Thyroid gland (tissue), 4 donors: ENCODE measurements at regions not wholly inside any gene's neighbourhood (a gene's known extent, or its start where the extent isn't known, plus 50 kb on each side); places are given as distances from the start of the nearest gene placed in this dataset.

Experiments
- POLR2A ChIP-seq, 2 donors: fragments of 450-650 bp; IDR thresholded peaks; one replicate each; pipeline ENCODE4 v1.6.1; 2017; ENCODE audit warnings: antibody characterized with exemption in 2 of 2, mild to moderate bottlenecking in 2 of 2, moderate library complexity in 1 of 2
- TF ChIP-seq, protein P1 (sequence below), 6 experiments: fragments of 200-600 bp in 3 of 6; fragments of 450-650 bp in 3 of 6; sonication (generic) in 3 of 6; IDR thresholded peaks; one replicate each; pipeline ENCODE4 v1.5.1; 2016 to 2019; ENCODE audit warnings: antibody characterized with exemption in 6 of 6, mild to moderate bottlenecking in 2 of 6, inconsistent platforms in 1 of 6, moderate library complexity in 1 of 6

DNA sequence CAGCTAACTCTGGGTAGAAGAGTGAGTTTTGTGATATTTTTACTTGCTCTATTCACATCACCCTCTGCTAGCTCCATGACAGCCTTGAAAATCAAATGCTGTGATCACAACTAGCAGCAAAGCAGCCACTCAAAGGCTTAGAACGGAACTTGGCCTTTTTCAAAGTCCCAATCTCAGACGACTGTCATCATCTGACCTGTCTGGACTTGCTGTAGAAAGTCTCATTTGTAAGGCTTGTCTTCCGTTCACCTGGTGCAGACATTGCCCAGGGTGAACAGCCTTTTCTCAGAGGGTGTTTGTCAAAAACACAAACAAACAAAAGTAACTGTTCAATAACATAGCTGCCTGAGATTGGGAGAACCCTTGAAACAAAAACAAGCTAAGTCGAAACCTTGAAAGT is 458.9 kb upstream of the ADARB2 start:
- TF ChIP-seq, protein P1, sequence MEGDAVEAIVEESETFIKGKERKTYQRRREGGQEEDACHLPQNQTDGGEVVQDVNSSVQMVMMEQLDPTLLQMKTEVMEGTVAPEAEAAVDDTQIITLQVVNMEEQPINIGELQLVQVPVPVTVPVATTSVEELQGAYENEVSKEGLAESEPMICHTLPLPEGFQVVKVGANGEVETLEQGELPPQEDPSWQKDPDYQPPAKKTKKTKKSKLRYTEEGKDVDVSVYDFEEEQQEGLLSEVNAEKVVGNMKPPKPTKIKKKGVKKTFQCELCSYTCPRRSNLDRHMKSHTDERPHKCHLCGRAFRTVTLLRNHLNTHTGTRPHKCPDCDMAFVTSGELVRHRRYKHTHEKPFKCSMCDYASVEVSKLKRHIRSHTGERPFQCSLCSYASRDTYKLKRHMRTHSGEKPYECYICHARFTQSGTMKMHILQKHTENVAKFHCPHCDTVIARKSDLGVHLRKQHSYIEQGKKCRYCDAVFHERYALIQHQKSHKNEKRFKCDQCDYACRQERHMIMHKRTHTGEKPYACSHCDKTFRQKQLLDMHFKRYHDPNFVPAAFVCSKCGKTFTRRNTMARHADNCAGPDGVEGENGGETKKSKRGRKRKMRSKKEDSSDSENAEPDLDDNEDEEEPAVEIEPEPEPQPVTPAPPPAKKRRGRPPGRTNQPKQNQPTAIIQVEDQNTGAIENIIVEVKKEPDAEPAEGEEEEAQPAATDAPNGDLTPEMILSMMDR (IDR thresholded peaks at IDR 0.05): no peak
- TF ChIP-seq POLR2A (IDR thresholded peaks at IDR 0.05): no peak
